GM19351 (cell line): ENCODE measurements at regions not wholly inside any gene's neighbourhood (a gene's known extent, or its start where the extent isn't known, plus 50 kb on each side); places are given as distances from the start of the nearest gene placed in this dataset.
"Not testable (repeated sequence)": the region's sequence is repeated elsewhere in the genome, so short reads cannot be mapped to it uniquely, and the experiment has no call there.

Source experiments
- ATAC-seq: cut with Tn5 transposase; IDR thresholded peaks from one replicate; pipeline ENCODE4 v1.9.1; 2021; ENCODE audit warnings: mild to moderate bottlenecking, moderate library complexity; ENCODE audit not compliant: unreplicated experiment

- no peak for ATAC-seq
These were observed 76.1 kb upstream of the SH3PXD2B start for GRCh38 chr5:172530406-172530805.

- ATAC-seq = no peak
These were observed 75.6 kb upstream of the SH3PXD2B start for GRCh38 chr5:172529896-172530295.

GRCh38 chr5:172528440-172528839 lies 74.1 kb upstream of the SH3PXD2B start:
- no peak for ATAC-seq

GRCh38 chr5:172527559-172527958 lies 73.2 kb upstream of the SH3PXD2B start:
- no peak for ATAC-seq

- ATAC-seq = no peak
These were observed 71.7 kb upstream of the SH3PXD2B start for GRCh38 chr5:172525996-172526360.

- no peak for ATAC-seq
These were observed 71.1 kb upstream of the SH3PXD2B start for GRCh38 chr5:172525307-172525995.

- no peak for ATAC-seq
These were observed 70.3 kb upstream of the SH3PXD2B start for GRCh38 chr5:172524573-172525021.

- no peak for ATAC-seq
These were observed 68.9 kb upstream of the SH3PXD2B start for GRCh38 chr5:172523146-172523745.

- ATAC-seq = no peak
These were observed 67.1 kb upstream of the SH3PXD2B start for GRCh38 chr5:172521338-172521932.

- no peak for ATAC-seq
These were observed 57.6 kb upstream of the SH3PXD2B start for GRCh38 chr5:172511952-172512351.

GRCh38 chr5:172509405-172509781 lies 55.1 kb upstream of the SH3PXD2B start:
- ATAC-seq = no peak

- ATAC-seq = no peak
These were observed 54.4 kb upstream of the SH3PXD2B start for GRCh38 chr5:172508471-172509404.

- ATAC-seq = not testable (repeated sequence)
These were observed 53.2 kb upstream of the SH3PXD2B start for GRCh38 chr5:172507485-172507884.

GRCh38 chr5:172506921-172507320 lies 52.6 kb upstream of the SH3PXD2B start:
- no peak for ATAC-seq

- no peak for ATAC-seq
These were observed 51.9 kb upstream of the SH3PXD2B start for GRCh38 chr5:172506251-172506650.

- ATAC-seq = no peak
These were observed 51.5 kb upstream of the SH3PXD2B start for GRCh38 chr5:172505845-172506244.

GRCh38 chr5:172505403-172505759 lies 51.1 kb upstream of the SH3PXD2B start:
- ATAC-seq = no peak

GRCh38 chr5:172504701-172505402 lies 50.5 kb upstream of the SH3PXD2B start:
- ATAC-seq = no peak

GRCh38 chr5:172503925-172504700 lies 49.8 kb upstream of the SH3PXD2B start:
- no peak for ATAC-seq
